SK-N-SH (cell line): ENCODE measurements at regions not wholly inside any gene's neighbourhood (a gene's known extent, or its start where the extent isn't known, plus 50 kb on each side); places are given as distances from the start of the nearest gene placed in this dataset.

Experiments
- CTCF ChIA-PET: fragments of 300-600, 350-600 bp; formaldehyde crosslinking; extraction: SDS; loops from one replicate; lab custom pipeline; 2021; lab: Yijun Ruan, JAX
- POLR2A ChIA-PET: fragments of 350-600 bp; sonication (Branson Sonifier 250); formaldehyde crosslinking; extraction: SDS; loops from one replicate; lab custom pipeline; 2020; ENCODE audit warnings: antibody characterized with exemption, inconsistent platforms; lab: Yijun Ruan, JAX
- DNase-seq: peaks from one replicate; pipeline ENCODE4 v3.0.0; 2012
- H2AFZ ChIP-seq: fragments of 200-600 bp; sonication (generic); 2 replicates; pipeline ENCODE4 v1.8.1; 2016; ENCODE audit warnings: antibody characterized with exemption, mild to moderate bottlenecking, low read depth
- H3F3A ChIP-seq: fragments of 200-600 bp; sonication (generic); replicated peaks from 2 replicates; pipeline ENCODE3; 2016; ENCODE audit warnings: antibody characterized with exemption, mild to moderate bottlenecking; ENCODE audit not compliant: insufficient read depth
- H3K27ac ChIP-seq, 2 experiments: fragments of 200-500 bp in 1 of 2; fragments of 200-600 bp in 1 of 2; sonication (Bioruptor generic) in 1 of 2; sonication (generic), shearing (Covaris generic) in 1 of 2; 2 replicates each; pipeline versions ENCODE4 v1.5.1 to v1.6.1; 2014 to 2016; ENCODE audit warnings: low read depth in 2 of 2, inconsistent platforms in 1 of 2, low read length in 1 of 2, mild to moderate bottlenecking in 1 of 2, mixed read lengths in 1 of 2
- H3K27me3 ChIP-seq: fragments of 200-600 bp; sonication (generic), shearing (Covaris generic); 2 replicates; pipeline ENCODE4 v1.6.1; 2016; ENCODE audit warnings: mixed run types; ENCODE audit not compliant: insufficient read depth
- H3K36me3 ChIP-seq, 2 experiments: fragments of 200-500 bp in 1 of 2; fragments of 200-600 bp in 1 of 2; sonication (Bioruptor generic) in 1 of 2; sonication (generic) in 1 of 2; replicated peaks in 1 of 2; 2 replicates each; pipeline versions ENCODE3 to v1.5.1; 2014 to 2016; ENCODE audit warnings: low read length in 1 of 2, mild to moderate bottlenecking in 1 of 2; ENCODE audit not compliant: insufficient read depth in 2 of 2, control insufficient read depth in 1 of 2
- H3K4me1 ChIP-seq, 2 experiments: fragments of 200-500 bp in 1 of 2; fragments of 200-600 bp in 1 of 2; sonication (Bioruptor generic) in 1 of 2; sonication (generic), shearing (Covaris generic) in 1 of 2; 2 replicates each; pipeline versions ENCODE4 v1.5.1 to v1.6.1; 2014 to 2016; ENCODE audit warnings: low read depth in 1 of 2, low read length in 1 of 2, mixed run types in 1 of 2; ENCODE audit not compliant: insufficient read depth in 2 of 2, control insufficient read depth in 1 of 2
- H3K4me2 ChIP-seq: fragments of 200-600 bp; sonication (generic), shearing (Covaris generic); 2 replicates; pipeline ENCODE4 v1.6.1; 2017; ENCODE audit warnings: mixed run types
- H3K4me3 ChIP-seq, 2 experiments: fragments of 200-500 bp in 1 of 2; fragments of 200-600 bp in 1 of 2; sonication (Bioruptor generic) in 1 of 2; sonication (generic), shearing (Covaris generic) in 1 of 2; 2 replicates each; pipeline versions ENCODE4 v1.5.1 to v1.8.1; 2014 to 2016; ENCODE audit warnings: low read depth in 2 of 2, inconsistent platforms in 1 of 2, low read length in 1 of 2, mild to moderate bottlenecking in 1 of 2, mixed read lengths in 1 of 2, moderate library complexity in 1 of 2
- H3K79me2 ChIP-seq: fragments of 200-600 bp; sonication (generic); 2 replicates; pipeline ENCODE4 v1.8.1; 2017; ENCODE audit warnings: mild to moderate bottlenecking; ENCODE audit not compliant: insufficient read depth
- H3K9ac ChIP-seq: fragments of 200-600 bp; sonication (generic); 2 replicates; pipeline ENCODE4 v1.6.1; 2017; ENCODE audit warnings: mixed run types
- H3K9me2 ChIP-seq: fragments of 200-600 bp; sonication (generic); 2 replicates; pipeline ENCODE4 v1.6.1; 2017; ENCODE audit warnings: mixed run types
- H3K9me3 ChIP-seq: fragments of 200-600 bp; sonication (generic); 2 replicates; pipeline ENCODE4 v1.6.1; 2017; ENCODE audit warnings: mixed run types, mild to moderate bottlenecking, moderate library complexity
- H4K20me1 ChIP-seq: fragments of 200-600 bp; sonication (generic); 2 replicates; pipeline ENCODE4 v1.6.1; 2017; ENCODE audit warnings: mild to moderate bottlenecking, mixed run types; ENCODE audit not compliant: insufficient read depth
- ELF1 ChIP-seq: IDR thresholded peaks from 2 replicates; pipeline ENCODE4 v1.4.0; 2012
- EZH2phosphoT487 ChIP-seq: fragments of 200-600 bp; sonication (generic); IDR thresholded peaks from 2 replicates; pipeline ENCODE4 v1.6.1; 2017; ENCODE audit warnings: low read depth, mixed run types, mild to moderate bottlenecking, antibody characterized with exemption, moderate library complexity, borderline replicate concordance
- GABPA ChIP-seq: IDR thresholded peaks from 2 replicates; pipeline ENCODE4 v1.4.0; 2012; ENCODE audit warnings: low read depth, mild to moderate bottlenecking
- MEF2A ChIP-seq: IDR thresholded peaks from 2 replicates; pipeline ENCODE4 v1.4.0; 2012; ENCODE audit warnings: low read depth, borderline replicate concordance
- MXI1 ChIP-seq: IDR thresholded peaks from 2 replicates; pipeline ENCODE4 v1.6.1; 2012; ENCODE audit warnings: mild to moderate bottlenecking, low read depth, low read length, improper control_type of control experiment
- NFIC ChIP-seq: IDR thresholded peaks from 2 replicates; pipeline ENCODE4 v1.4.0; 2012; ENCODE audit warnings: borderline replicate concordance
- NRF1 ChIP-seq: IDR thresholded peaks from 2 replicates; pipeline ENCODE4 v1.6.1; 2012; ENCODE audit warnings: low read depth, mild to moderate bottlenecking, low read length
- RFX5 ChIP-seq: IDR thresholded peaks from 2 replicates; pipeline ENCODE4 v1.6.1; 2012; ENCODE audit warnings: mild to moderate bottlenecking, improper control_type of control experiment, low read length
- RXRA ChIP-seq: IDR thresholded peaks from 2 replicates; pipeline ENCODE4 v1.4.0; 2012; ENCODE audit warnings: low read depth, mild to moderate bottlenecking, borderline replicate concordance
- SIN3A ChIP-seq: IDR thresholded peaks from 2 replicates; pipeline ENCODE4 v1.6.1; 2012; ENCODE audit warnings: low read depth, mild to moderate bottlenecking, low read length, moderate library complexity, borderline replicate concordance
- TCF12 ChIP-seq: IDR thresholded peaks from 2 replicates; pipeline ENCODE4 v1.4.0; 2012
- WGBS: methylation state at CpG from one replicate; pipeline ENCODE4 v1.1.6; 2017; ENCODE audit warnings: low lambda C conversion rate; 5-methylcytosine and 5-hydroxymethylcytosine counted together
- TF ChIP-seq, protein P1 (sequence below): IDR thresholded peaks from 2 replicates; pipeline ENCODE4; 2012
- TF ChIP-seq, protein P2 (sequence below): IDR thresholded peaks from 2 replicates; pipeline ENCODE4 v1.4.0; 2012; ENCODE audit warnings: low read depth, borderline replicate concordance
- TF ChIP-seq, protein P3 (sequence below): fragments of 200-600 bp; sonication (generic); IDR thresholded peaks from 2 replicates; pipeline ENCODE4 v1.6.1; 2017; ENCODE audit warnings: antibody characterized with exemption, mild to moderate bottlenecking, moderate library complexity
- TF ChIP-seq, protein P4 (sequence below): fragments of 150-350 bp; IDR thresholded peaks from 2 replicates; pipeline ENCODE4 v1.6.1; 2016; ENCODE audit warnings: mild to moderate bottlenecking, low read depth, low read length
- TF ChIP-seq, protein P5 (sequence below): fragments of 150-350 bp; IDR thresholded peaks from 2 replicates; pipeline ENCODE4 v1.6.1; 2017; ENCODE audit warnings: antibody characterized with exemption, low read length, low read depth, borderline replicate concordance

DNA sequence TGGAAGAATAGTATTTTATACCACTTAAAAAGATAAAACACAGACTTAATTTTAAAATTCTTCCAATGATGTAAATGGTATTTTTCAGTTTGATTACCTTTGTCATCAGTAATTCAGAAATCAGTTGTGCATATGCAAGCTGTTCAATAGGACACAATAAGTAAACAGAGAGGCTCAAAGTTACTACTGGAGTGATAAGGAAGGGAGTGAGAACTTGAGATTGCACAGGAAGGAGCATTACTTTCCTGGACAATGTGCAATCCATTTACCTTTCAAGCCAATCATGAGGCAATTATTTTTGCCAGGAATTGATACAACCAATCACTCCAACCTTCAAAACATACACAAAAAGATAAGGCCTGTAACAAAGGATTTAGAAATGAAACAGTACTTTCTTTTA lies 1024.3 kb downstream of the RAPGEF2 start:
- no peak overlapping the region for H3K9ac ChIP-seq
- H3K4me1 ChIP-seq = no peaks in the 10 kb centered on the region
- H3K9me2 ChIP-seq = no peaks in the 10 kb centered on the region
- H3K9me3 ChIP-seq = no peaks in the 10 kb centered on the region
- no peak overlapping the region for H3K4me3 ChIP-seq
- no peaks in the 10 kb centered on the region for H3K79me2 ChIP-seq
- no peaks in the 10 kb centered on the region for H3F3A ChIP-seq
- no peak overlapping the region for H2AFZ ChIP-seq
- TF ChIP-seq, protein P1, sequence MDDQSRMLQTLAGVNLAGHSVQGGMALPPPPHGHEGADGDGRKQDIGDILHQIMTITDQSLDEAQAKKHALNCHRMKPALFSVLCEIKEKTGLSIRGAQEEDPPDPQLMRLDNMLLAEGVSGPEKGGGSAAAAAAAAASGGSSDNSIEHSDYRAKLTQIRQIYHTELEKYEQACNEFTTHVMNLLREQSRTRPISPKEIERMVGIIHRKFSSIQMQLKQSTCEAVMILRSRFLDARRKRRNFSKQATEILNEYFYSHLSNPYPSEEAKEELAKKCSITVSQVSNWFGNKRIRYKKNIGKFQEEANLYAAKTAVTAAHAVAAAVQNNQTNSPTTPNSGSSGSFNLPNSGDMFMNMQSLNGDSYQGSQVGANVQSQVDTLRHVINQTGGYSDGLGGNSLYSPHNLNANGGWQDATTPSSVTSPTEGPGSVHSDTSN = no peak
- TF ChIP-seq MXI1 (no peak), EZH2phosphoT487 (no peak), MEF2A (no peak), NRF1 (no peak), SIN3A (no peak)
- TF ChIP-seq, protein P2, sequence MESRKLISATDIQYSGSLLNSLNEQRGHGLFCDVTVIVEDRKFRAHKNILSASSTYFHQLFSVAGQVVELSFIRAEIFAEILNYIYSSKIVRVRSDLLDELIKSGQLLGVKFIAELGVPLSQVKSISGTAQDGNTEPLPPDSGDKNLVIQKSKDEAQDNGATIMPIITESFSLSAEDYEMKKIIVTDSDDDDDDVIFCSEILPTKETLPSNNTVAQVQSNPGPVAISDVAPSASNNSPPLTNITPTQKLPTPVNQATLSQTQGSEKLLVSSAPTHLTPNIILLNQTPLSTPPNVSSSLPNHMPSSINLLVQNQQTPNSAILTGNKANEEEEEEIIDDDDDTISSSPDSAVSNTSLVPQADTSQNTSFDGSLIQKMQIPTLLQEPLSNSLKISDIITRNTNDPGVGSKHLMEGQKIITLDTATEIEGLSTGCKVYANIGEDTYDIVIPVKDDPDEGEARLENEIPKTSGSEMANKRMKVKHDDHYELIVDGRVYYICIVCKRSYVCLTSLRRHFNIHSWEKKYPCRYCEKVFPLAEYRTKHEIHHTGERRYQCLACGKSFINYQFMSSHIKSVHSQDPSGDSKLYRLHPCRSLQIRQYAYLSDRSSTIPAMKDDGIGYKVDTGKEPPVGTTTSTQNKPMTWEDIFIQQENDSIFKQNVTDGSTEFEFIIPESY = no peak
- TF ChIP-seq, protein P3, sequence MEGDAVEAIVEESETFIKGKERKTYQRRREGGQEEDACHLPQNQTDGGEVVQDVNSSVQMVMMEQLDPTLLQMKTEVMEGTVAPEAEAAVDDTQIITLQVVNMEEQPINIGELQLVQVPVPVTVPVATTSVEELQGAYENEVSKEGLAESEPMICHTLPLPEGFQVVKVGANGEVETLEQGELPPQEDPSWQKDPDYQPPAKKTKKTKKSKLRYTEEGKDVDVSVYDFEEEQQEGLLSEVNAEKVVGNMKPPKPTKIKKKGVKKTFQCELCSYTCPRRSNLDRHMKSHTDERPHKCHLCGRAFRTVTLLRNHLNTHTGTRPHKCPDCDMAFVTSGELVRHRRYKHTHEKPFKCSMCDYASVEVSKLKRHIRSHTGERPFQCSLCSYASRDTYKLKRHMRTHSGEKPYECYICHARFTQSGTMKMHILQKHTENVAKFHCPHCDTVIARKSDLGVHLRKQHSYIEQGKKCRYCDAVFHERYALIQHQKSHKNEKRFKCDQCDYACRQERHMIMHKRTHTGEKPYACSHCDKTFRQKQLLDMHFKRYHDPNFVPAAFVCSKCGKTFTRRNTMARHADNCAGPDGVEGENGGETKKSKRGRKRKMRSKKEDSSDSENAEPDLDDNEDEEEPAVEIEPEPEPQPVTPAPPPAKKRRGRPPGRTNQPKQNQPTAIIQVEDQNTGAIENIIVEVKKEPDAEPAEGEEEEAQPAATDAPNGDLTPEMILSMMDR = no peak
- no peak for DNase-seq
- H4K20me1 ChIP-seq = no peaks in the 10 kb centered on the region
- CTCF ChIA-PET = no interaction called here
- no peak overlapping the region for H3K27ac ChIP-seq
- POLR2A ChIA-PET = no interaction called here
- no peaks in the 10 kb centered on the region for H3K27me3 ChIP-seq
- H3K36me3 ChIP-seq = no peaks in the 10 kb centered on the region
- no peak overlapping the region for H3K4me2 ChIP-seq

DNA sequence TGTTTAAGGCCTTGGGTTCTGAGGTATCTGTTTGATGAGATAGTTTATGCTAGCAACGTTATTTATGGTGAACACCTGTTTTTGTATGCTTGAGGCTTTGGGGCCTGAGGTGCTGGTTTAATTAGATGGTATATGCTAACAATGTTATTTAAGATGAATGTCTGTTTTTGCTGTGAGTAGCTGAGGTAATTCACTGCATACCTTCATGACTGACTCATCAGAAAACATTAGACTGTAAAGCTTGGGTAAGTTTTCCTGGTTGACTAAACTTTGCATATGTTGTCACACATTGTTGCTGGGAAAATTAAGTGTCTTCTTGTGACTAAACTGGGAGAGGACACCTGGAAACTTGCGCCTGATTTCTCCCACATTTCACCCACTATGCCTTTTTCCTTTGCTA lies 1026.6 kb downstream of the RAPGEF2 start:
- Histone ChIP-seq H2AFZ (no peak overlapping the region), H4K20me1 (no peaks in the 10 kb centered on the region), H3K4me3 (no peak overlapping the region), H3K9me3 (no peaks in the 10 kb centered on the region), H3K4me2 (no peak overlapping the region), H3K79me2 (no peaks in the 10 kb centered on the region), H3K9ac (no peak overlapping the region), H3F3A (no peaks in the 10 kb centered on the region), H3K27ac (no peak overlapping the region), H3K36me3 (no peaks in the 10 kb centered on the region), H3K4me1 (no peaks in the 10 kb centered on the region), H3K9me2 (no peaks in the 10 kb centered on the region), H3K27me3 (no peaks in the 10 kb centered on the region)
- DNase-seq = no peak
- CTCF ChIA-PET = no interaction called here
- POLR2A ChIA-PET = no interaction called here
- TF ChIP-seq ELF1 (no peak), RFX5 (no peak), TCF12 (no peak), MXI1 (no peak), GABPA (no peak), SIN3A (no peak), NFIC (no peak), RXRA (no peak)
- TF ChIP-seq, protein P1 = no peak
- TF ChIP-seq, protein P4, sequence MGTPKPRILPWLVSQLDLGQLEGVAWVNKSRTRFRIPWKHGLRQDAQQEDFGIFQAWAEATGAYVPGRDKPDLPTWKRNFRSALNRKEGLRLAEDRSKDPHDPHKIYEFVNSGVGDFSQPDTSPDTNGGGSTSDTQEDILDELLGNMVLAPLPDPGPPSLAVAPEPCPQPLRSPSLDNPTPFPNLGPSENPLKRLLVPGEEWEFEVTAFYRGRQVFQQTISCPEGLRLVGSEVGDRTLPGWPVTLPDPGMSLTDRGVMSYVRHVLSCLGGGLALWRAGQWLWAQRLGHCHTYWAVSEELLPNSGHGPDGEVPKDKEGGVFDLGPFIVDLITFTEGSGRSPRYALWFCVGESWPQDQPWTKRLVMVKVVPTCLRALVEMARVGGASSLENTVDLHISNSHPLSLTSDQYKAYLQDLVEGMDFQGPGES = no peak
- TF ChIP-seq, protein P5, sequence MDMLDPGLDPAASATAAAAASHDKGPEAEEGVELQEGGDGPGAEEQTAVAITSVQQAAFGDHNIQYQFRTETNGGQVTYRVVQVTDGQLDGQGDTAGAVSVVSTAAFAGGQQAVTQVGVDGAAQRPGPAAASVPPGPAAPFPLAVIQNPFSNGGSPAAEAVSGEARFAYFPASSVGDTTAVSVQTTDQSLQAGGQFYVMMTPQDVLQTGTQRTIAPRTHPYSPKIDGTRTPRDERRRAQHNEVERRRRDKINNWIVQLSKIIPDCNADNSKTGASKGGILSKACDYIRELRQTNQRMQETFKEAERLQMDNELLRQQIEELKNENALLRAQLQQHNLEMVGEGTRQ = no peak
- 12% methylated on average over 2 of the region's 2 CpGs for WGBS
